HEK293T (cell line): ENCODE measurements at regions not wholly inside any gene's neighbourhood (a gene's known extent, or its start where the extent isn't known, plus 50 kb on each side); places are given as distances from the start of the nearest gene placed in this dataset.

Experiments used
- CTCF ChIA-PET: fragments of 350-600 bp; formaldehyde crosslinking; extraction: SDS; loops from one replicate; lab custom pipeline; 2021; ENCODE audit warnings: antibody characterized with exemption, inconsistent platforms; lab: Yijun Ruan, JAX
- POLR2A ChIA-PET: fragments of 350-600 bp; formaldehyde crosslinking; extraction: SDS; loops from one replicate; lab custom pipeline; 2020; ENCODE audit warnings: antibody characterized with exemption, inconsistent platforms; lab: Yijun Ruan, JAX
- DNase-seq: peaks from one replicate; pipeline ENCODE4 v3.0.0; 2012; ENCODE audit warnings: mixed read lengths; ENCODE audit errors: extremely low spot score
- ARNT ChIP-seq: fragments of 450-650 bp; IDR thresholded peaks from 2 replicates; pipeline ENCODE4 v1.6.1; 2017; ENCODE audit warnings: mild to moderate bottlenecking
- BHLHE40 ChIP-seq: fragments of 450-650 bp; IDR thresholded peaks from 2 replicates; pipeline ENCODE4 v1.6.1; 2016; ENCODE audit warnings: mild to moderate bottlenecking, moderate library complexity, borderline replicate concordance
- CTBP1 ChIP-seq: fragments of 450-650 bp; IDR thresholded peaks from 2 replicates; pipeline ENCODE4 v1.6.1; 2016; ENCODE audit warnings: borderline replicate concordance
- ELF4 ChIP-seq: fragments of 450-650 bp; IDR thresholded peaks from 2 replicates; pipeline ENCODE4 v1.6.1; 2017; ENCODE audit warnings: antibody characterized with exemption
- FOXA1 ChIP-seq: fragments of 450-650 bp; IDR thresholded peaks from 2 replicates; pipeline ENCODE4 v1.6.1; 2016; ENCODE audit warnings: mild to moderate bottlenecking
- FOXK2 ChIP-seq: fragments of 450-650 bp; IDR thresholded peaks from 2 replicates; pipeline ENCODE4 v1.6.1; 2016; ENCODE audit warnings: mild to moderate bottlenecking
- FOXM1 ChIP-seq: fragments of 450-650 bp; IDR thresholded peaks from 2 replicates; pipeline ENCODE4 v1.6.1; 2017; ENCODE audit warnings: mild to moderate bottlenecking, borderline replicate concordance
- HDGF ChIP-seq: fragments of 450-650 bp; IDR thresholded peaks from 2 replicates; pipeline ENCODE4 v1.6.1; 2017; ENCODE audit warnings: antibody characterized with exemption, borderline replicate concordance
- L3MBTL2 ChIP-seq: fragments of 450-650 bp; conservative IDR thresholded peaks from 2 replicates; pipeline ENCODE4 v1.6.1; 2016; ENCODE audit warnings: mild to moderate bottlenecking
- LEF1 ChIP-seq: fragments of 450-650 bp; IDR thresholded peaks from 2 replicates; pipeline ENCODE4 v1.6.1; 2017; ENCODE audit warnings: mild to moderate bottlenecking, borderline replicate concordance
- NFRKB ChIP-seq: fragments of 450-650 bp; IDR thresholded peaks from 2 replicates; pipeline ENCODE4 v1.6.1; 2016; ENCODE audit warnings: mild to moderate bottlenecking, moderate library complexity
- SP1 ChIP-seq: fragments of 450-650 bp; IDR thresholded peaks from 2 replicates; pipeline ENCODE4 v1.6.1; 2017
- SUZ12 ChIP-seq: fragments of 450-650 bp; IDR thresholded peaks from 2 replicates; pipeline ENCODE4 v1.6.1; 2016; ENCODE audit warnings: mild to moderate bottlenecking
- TARDBP ChIP-seq: fragments of 450-650 bp; IDR thresholded peaks from 2 replicates; pipeline ENCODE4 v1.6.1; 2016
- ZNF384 ChIP-seq: fragments of 450-650 bp; IDR thresholded peaks from 2 replicates; pipeline ENCODE4 v1.6.1; 2016
- TF ChIP-seq, protein P1 (sequence below): fragments of 450-650 bp; IDR thresholded peaks from 2 replicates; pipeline ENCODE4 v1.6.1; 2016

DNA sequence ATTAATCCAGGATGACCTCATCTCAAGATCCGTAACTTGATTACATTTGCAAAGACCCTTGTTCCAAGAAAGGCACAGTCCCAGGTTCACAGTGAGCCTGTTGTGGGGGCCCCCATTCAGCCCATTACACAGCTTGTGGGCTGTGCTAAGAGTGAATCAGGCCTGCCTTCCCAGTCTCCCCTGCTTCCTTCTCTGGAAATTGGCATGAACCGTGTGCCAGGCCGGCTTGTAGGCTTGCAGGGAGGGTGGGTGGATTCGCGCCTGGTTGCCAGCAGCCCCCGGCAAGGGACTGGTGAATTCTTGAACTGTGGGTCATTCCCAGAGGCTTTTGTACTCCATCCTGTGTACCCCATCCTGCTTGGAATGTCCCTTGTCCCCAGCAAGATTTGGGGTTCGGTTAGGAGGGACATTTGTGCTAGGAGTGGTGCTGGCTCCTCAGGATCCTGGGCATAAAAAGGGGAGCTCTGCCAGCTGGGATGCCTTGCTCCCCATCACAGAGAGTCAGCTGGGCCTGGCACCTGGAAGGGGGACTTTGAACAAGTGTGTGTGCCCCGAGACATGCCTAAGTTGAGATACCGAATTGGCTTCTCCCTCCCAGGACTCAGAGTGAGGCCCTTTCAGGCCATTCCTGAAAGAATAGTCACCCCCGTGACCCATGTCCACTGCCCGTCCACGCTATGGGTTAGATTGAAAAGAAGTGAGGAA lies 818.2 kb downstream of the BRD1 start:
- ChIA-PET POLR2A (no interaction called here), CTCF (no interaction called here)
- no peak for DNase-seq
- TF ChIP-seq SUZ12 (no peak), FOXM1 (no peak), ZNF384 (no peak)

DNA sequence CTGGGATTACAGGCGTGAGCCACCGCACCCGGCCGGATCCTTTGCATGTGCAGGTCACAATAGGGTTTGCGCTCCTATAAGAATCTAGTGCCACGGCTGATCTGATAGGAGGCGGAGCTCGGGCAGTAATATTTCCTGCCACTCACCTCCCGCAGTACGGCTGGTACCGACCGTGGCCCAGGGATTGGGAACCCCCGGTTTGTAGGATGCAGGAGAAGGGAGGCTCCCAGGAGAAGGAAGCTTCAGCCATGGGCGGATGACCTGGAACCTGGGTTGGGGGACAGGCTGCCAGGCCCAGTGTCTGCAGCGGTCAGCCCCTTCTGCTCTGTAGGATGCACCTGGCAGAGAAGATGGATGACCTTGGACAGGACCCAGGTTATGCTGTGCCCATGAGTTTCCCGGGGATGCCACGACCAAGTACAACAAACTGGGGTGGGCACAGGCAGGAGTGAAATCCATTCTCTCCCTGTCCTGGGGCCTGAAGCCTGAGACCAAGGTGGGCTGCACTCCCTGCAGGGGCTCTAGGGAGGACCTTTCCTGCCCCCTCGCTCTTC lies 818.9 kb downstream of the BRD1 start:
- TF ChIP-seq L3MBTL2 = no peak
- TF ChIP-seq FOXA1 = no peak
- TF ChIP-seq FOXK2 = no peak
- no peak for DNase-seq
- CTCF ChIA-PET = no interaction called here
- POLR2A ChIA-PET = no interaction called here

DNA sequence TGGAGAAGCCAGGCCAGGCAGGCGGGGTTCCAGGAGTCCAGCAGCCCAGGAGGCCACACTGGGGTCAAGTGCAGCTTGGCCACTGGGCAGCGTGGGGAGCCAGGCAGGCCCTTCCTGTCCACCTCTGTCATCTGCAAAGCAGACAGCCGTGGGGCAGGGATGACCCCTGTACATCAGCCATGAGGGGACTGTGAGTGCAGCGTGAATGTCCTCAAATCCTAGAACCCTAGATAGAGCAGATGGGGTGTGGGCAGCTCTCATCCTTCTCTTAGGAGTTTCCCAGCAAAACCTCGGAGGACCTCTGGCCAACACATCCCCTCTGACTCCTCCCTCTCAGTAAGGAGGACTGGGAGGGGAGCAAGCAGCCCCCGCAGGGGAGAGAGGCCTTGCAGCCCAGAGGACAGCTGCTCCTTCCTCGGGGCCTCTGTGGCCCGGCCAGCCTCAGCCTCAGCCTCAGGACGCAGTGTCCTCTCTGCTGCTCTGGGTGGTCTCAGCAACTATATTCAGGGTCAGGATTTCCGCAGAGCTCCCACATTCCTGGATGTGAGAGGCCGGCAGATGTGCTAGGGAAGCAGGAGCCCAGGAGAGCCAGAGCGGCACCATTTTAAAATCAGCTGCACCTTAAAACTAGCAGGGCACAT lies 820.5 kb downstream of the BRD1 start:
- CTCF ChIA-PET = no interaction called here
- POLR2A ChIA-PET = no interaction called here
- TF ChIP-seq FOXM1 (no peak), CTBP1 (no peak), NFRKB (no peak), SP1 (no peak), FOXK2 (no peak), ARNT (no peak), HDGF (no peak), ELF4 (no peak), BHLHE40 (no peak)
- TF ChIP-seq, protein P1, sequence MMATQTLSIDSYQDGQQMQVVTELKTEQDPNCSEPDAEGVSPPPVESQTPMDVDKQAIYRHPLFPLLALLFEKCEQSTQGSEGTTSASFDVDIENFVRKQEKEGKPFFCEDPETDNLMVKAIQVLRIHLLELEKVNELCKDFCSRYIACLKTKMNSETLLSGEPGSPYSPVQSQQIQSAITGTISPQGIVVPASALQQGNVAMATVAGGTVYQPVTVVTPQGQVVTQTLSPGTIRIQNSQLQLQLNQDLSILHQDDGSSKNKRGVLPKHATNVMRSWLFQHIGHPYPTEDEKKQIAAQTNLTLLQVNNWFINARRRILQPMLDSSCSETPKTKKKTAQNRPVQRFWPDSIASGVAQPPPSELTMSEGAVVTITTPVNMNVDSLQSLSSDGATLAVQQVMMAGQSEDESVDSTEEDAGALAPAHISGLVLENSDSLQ = no peak
- no peak for DNase-seq

DNA sequence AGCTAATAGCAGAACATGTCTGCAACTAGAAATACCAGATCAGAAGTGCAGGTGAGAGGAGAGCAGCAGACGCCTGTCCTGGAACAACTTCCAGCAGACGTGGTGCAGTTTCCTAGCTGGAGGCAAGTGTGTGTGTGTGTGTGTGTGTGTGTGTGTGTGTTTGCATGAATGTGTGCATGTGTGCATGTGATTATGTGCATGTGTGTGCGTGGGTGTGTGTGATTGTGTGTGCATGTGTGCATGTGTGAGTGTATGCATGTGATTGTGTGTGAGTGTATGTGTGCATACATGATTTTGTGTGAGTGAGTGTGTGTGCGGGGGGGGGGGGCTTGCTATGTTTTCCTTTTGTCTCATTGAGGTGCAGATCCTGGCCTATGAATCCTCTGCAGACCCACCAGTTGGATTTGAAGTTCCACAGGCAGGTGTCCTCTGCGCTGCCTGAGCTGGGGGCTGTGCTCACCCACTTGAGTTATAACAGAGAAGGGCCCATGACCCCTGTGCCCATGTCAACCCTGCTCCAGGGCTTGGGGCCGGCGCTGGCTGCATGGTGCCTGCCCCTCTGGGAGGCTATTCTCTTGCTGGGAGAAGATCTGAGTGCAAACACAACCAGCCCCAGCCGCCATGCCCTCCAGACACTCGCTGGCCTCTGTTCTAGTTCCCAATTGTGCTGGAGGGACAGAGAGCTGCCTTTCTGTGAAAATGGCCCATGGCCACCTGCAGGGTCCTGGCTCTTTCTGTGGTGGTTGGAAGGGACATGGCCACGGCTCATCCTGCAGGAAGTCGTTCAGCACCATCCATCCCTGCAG lies 821.3 kb downstream of the BRD1 start:
- TF ChIP-seq, protein P1 = no peak
- TF ChIP-seq FOXK2 (no peak), ZNF384 (no peak), ARNT (no peak), NFRKB (no peak), HDGF (no peak), BHLHE40 (no peak), TARDBP (no peak), SUZ12 (no peak), ELF4 (no peak), FOXA1 (no peak), CTBP1 (no peak), FOXM1 (no peak)
- ChIA-PET CTCF (no interaction called here), POLR2A (no interaction called here)
- no peak for DNase-seq

DNA sequence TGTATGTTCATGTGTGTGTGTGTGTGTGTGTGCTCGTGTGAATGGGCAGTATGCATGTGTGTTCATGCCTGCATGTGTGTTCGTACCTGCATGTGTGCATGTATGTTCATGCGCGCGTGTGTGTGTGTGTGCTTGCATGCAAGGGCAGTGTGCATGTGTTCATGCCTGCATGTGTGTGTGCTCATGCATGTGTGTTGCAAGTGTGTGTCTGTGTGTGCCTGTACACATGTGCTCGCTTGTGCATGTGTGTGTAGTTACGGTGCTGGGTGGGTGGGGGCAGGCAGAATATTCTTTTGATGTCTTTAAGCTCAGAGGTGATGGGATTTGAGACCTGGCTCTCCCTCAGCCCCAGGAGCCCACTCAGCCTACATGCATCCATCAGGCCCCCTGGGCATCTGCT lies 822.1 kb downstream of the BRD1 start:
- TF ChIP-seq CTBP1 (no peak), NFRKB (no peak), L3MBTL2 (no peak), ARNT (no peak), FOXA1 (no peak), ELF4 (no peak), TARDBP (no peak), FOXK2 (no peak), SUZ12 (no peak), ZNF384 (no peak), LEF1 (no peak), FOXM1 (no peak)
- TF ChIP-seq, protein P1 = no peak
- ChIA-PET CTCF (no interaction called here), POLR2A (no interaction called here)
- no peak for DNase-seq
